ENCODE measurements at regions not wholly inside any gene's neighbourhood (a gene's known extent, or its start where the extent isn't known, plus 50 kb on each side); places are given as distances from the start of the nearest gene placed in this dataset.

GRCh38 chr3:146380046-146380445 is 89.3 kb downstream of the PLSCR2 start:
- TF ChIP-seq CTCF (conservative IDR thresholded peaks at IDR 0.05; ENCODE audit: low read depth, low read length) (no peak), EZH2 (IDR thresholded peaks at IDR 0.05; ENCODE audit: low read length, unreplicated experiment) (no peak)

Data from PC-3 (cell line).